GM18861 (cell line): ENCODE measurements at regions not wholly inside any gene's neighbourhood (a gene's known extent, or its start where the extent isn't known, plus 50 kb on each side); places are given as distances from the start of the nearest gene placed in this dataset.
"Not testable (repeated sequence)": the region's sequence is repeated elsewhere in the genome, so short reads cannot be mapped to it uniquely, and the experiment has no call there.

Experiments
- ATAC-seq: cut with Tn5 transposase; IDR thresholded peaks from one replicate; pipeline ENCODE4 v1.9.1; 2021; ENCODE audit not compliant: unreplicated experiment

- no peak for ATAC-seq
Observed at GRCh38 chr7:153515359-153515758, 536.8 kb upstream of the DPP6 start.

GRCh38 chr7:153518201-153518984 is 533.8 kb upstream of the DPP6 start:
- ATAC-seq, result no peak

- ATAC-seq, result no peak
Observed at GRCh38 chr7:153521370-153521769, 530.8 kb upstream of the DPP6 start.

GRCh38 chr7:153522261-153522660 is 529.9 kb upstream of the DPP6 start:
- no peak for ATAC-seq

- no peak for ATAC-seq
Observed at GRCh38 chr7:153523320-153524015, 528.7 kb upstream of the DPP6 start.

GRCh38 chr7:153524070-153524601 is 528.1 kb upstream of the DPP6 start:
- no peak for ATAC-seq

GRCh38 chr7:153529100-153529499 is 523.1 kb upstream of the DPP6 start:
- ATAC-seq, result no peak

GRCh38 chr7:153529651-153530165 is 522.5 kb upstream of the DPP6 start:
- no peak for ATAC-seq

- no peak for ATAC-seq
Observed at GRCh38 chr7:153530441-153530840, 521.8 kb upstream of the DPP6 start.

- ATAC-seq, result no peak
Observed at GRCh38 chr7:153532326-153532725, 519.9 kb upstream of the DPP6 start.

- ATAC-seq, result no peak
Observed at GRCh38 chr7:153537271-153537670, 514.9 kb upstream of the DPP6 start.

- ATAC-seq, result no peak
Observed at GRCh38 chr7:153541903-153542302, 510.3 kb upstream of the DPP6 start.

GRCh38 chr7:153543232-153543631 is 509.0 kb upstream of the DPP6 start:
- ATAC-seq, result no peak

GRCh38 chr7:153550173-153550572 is 502.0 kb upstream of the DPP6 start:
- no peak for ATAC-seq

GRCh38 chr7:153564391-153564790 is 487.8 kb upstream of the DPP6 start:
- ATAC-seq, result no peak

GRCh38 chr7:153566324-153566723 is 485.9 kb upstream of the DPP6 start:
- no peak for ATAC-seq

- no peak for ATAC-seq
Observed at GRCh38 chr7:153567426-153567825, 484.8 kb upstream of the DPP6 start.

- ATAC-seq, result not testable (repeated sequence)
Observed at GRCh38 chr7:153569520-153569919, 482.7 kb upstream of the DPP6 start.

GRCh38 chr7:153576096-153576495 is 476.1 kb upstream of the DPP6 start:
- no peak for ATAC-seq

GRCh38 chr7:153581419-153581818 is 470.8 kb upstream of the DPP6 start:
- ATAC-seq, result no peak

- no peak for ATAC-seq
Observed at GRCh38 chr7:153584132-153584531, 468.1 kb upstream of the DPP6 start.

- no peak for ATAC-seq
Observed at GRCh38 chr7:153588586-153588985, 463.6 kb upstream of the DPP6 start.
